Stimulated activated CD4-positive, alpha-beta T cell treated with anti-CD3 and anti-CD28 coated beads, Interleukin-12 subunit alpha, Interleukin-12 subunit beta, amount 100 ng/mL, for 48 hours (primary cell): ENCODE measurements at regions not wholly inside any gene's neighbourhood (a gene's known extent, or its start where the extent isn't known, plus 50 kb on each side); places are given as distances from the start of the nearest gene placed in this dataset.
"Not testable (repeated sequence)": the region's sequence is repeated elsewhere in the genome, so short reads cannot be mapped to it uniquely, and the experiment has no call there.

Source experiments
- DNase-seq, 3 donors: peaks; one replicate each; pipeline ENCODE4 v3.0.0-alpha.2; 2020; ENCODE audit warnings: low read depth in 2 of 3, low spot score in 1 of 3

DNA sequence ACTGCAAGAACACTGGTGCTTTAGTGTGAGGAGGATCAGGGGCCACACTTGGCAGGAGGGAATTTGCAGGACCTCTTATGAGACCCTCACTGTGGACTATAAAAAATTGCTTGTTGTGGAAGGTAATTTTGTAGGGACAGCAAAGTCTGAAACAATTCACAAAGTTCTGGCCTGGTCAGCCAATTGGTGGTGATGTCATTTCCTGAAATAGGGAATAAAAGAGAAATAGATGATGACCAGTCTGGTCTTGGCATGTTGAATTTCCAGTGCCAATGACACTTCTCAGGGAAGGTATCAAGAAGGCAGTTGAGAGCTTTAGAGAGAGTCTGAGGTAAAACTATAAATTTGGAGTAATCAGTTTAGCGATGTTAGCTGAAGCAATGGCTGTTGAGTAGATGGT, 129.3 kb upstream of the LMNTD1 start:
- DNase-seq = no peak

GRCh38 chr12:25684070-25684469, 131.0 kb upstream of the LMNTD1 start:
- no peak for DNase-seq

- DNase-seq = no peak
Observed at GRCh38 chr12:25686351-25686750, 133.3 kb upstream of the LMNTD1 start.

DNA sequence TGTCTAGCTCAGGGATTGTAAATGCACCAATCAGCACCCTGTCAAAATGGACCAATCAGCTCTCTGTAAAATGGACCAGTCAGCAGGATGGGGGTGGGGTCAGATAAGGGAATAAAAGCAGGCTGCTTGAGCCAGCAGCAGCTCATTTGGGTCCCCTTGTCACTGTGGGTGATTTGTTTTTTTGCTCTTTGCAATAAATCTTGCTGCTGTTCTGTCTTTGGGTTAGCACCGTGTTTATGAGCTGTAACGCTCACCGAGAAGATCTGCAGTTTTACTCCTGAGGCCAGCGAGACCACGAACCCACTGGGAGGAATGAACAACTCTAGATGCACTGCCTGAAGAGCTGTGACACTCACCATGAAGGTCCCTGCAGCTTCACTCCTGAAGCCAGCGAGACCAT, 134.1 kb upstream of the LMNTD1 start:
- no peak for DNase-seq

DNA sequence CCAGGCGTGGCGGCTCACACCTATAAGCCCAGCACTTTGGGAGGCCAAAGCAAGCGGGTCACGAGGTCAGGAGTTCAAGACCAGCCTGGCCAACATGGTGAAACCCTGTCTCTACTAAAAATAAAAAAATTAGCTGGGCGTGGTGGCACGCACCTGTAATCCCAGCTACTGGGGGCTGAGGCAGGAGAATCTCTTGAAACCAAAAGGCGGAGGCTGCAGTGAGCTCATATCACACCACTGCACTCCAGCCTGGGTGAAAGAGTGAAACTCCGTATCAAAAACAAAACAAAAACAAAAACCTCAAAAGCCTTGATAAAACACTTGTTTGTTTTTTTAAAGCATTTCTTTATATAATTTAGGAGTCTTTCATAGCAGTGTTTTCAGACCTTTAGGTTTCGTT, 135.8 kb upstream of the LMNTD1 start:
- not testable (repeated sequence) for DNase-seq

- DNase-seq = no peak
Observed at GRCh38 chr12:25689996-25690501, 137.0 kb upstream of the LMNTD1 start.

DNA sequence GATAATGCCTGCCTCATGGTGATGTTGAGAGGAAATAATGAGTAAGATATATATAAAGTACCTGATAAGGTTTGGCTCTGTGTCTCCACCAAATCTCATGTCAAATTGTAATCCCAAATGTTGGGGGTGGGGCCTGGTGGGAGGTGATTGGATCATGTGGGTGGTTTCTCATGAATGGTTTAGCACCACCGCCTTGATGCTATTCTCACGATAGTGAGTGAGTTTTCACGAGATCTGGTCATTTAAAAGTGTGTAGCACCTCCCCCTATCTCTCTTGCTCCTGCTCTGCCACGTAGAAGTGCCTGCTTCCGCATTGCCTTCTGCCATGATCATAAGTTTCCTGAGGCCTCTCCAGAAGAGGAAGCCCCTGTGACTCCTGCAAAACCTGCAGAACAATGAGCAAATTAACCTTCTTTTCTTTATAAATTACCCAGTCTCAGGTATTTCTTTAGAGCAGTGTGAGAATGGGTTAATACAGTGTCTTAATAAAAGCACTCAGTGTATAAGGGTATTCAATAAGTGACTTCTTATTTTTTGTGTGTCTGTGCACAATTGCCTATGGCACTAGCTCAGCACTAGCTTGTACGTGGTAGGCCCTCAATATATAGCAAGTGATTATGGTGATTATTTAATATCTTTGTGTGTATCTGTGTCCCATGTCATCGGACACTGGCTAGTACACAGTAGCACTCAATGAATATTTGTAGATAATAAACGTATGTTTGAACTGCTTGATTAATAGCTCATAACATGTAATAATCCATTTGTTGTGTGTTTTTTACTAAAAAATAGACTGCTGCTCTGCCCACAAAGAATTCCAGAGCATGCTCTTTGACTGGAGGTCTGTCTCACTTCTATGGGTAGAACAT, 138.1 kb upstream of the LMNTD1 start:
- no peak for DNase-seq

DNA sequence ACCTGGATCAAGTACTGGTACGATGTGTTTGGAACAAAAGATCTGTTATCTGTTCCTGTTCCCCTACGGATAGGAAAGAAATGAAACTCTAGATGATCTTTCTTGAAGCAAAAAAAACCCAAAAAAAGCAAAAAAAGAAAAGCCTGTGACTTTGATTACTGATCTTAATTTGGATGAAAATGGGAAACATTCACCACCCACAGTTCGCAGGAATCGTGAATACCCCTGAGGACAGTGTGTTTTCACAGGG, 138.7 kb upstream of the LMNTD1 start:
- DNase-seq = no peak

DNA sequence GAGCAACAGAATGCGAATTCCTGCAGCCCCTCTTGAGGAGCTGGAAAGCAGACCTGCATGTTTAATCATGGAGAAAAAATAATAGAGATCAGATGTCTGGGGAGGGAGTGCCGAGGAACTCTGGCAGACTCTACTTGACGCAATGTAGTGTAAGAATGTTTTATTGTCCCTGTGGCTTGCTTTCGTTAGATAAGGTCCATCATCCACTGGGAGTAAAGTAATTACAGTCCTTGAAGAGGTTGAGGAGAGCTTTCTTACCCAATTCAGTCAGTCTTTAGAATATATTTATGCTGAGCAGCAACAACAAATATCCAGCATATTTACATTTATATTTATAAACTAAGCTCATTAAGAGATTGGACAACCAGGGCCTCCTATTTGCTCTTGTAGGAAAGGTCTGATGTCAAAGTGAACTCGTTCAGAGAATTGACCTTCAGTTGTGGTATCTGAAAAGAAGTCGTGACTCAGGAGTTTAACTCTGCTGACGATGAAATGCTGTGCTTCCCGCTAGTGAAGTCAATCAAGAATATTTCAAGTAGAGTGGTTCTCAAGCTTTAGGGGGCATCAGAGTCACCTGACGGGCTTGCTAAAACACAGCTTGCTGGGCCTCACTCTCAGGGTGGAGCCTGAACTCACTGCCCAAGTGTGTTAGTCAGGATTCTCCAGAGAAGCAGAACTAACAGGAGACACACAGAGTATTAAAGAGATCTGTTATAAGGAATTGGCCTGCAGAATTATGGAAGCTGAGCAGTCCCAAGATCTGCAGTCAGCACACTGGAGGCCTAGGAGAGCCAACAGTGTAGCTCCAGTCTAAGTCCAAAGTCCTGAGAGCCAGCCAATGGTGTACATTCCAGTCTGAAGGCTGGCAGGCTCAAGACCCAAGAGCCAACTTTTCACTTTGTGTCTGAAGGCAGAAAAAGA, 139.3 kb upstream of the LMNTD1 start:
- no peak for DNase-seq

- no peak for DNase-seq
Observed at GRCh38 chr12:25694072-25694471, 141.0 kb upstream of the LMNTD1 start.

GRCh38 chr12:25695574-25695973, 142.5 kb upstream of the LMNTD1 start:
- DNase-seq = no peak

- no peak for DNase-seq
Observed at GRCh38 chr12:25698772-25699171, 145.7 kb upstream of the LMNTD1 start.

GRCh38 chr12:25699454-25699853, 146.4 kb upstream of the LMNTD1 start:
- no peak for DNase-seq

DNA sequence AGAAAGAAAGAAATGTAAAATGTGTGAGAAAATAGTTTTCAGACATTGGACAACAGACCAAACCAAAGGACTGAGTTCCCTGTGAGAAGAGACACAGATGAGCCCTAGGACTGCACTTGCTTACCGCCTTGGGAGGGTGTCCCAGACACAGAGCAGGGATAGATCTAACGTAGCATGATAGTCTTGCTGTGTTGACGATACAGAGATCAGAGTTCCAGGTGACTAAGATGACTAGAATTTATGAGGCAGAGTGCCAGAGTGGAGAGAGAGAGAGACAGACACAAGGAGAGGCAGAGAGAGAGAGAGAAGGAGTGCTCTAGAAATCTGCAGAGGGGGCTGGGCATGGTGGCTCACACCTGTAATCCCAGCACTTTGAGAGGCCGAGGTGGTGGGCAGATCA, 148.2 kb upstream of the LMNTD1 start:
- no peak for DNase-seq

DNA sequence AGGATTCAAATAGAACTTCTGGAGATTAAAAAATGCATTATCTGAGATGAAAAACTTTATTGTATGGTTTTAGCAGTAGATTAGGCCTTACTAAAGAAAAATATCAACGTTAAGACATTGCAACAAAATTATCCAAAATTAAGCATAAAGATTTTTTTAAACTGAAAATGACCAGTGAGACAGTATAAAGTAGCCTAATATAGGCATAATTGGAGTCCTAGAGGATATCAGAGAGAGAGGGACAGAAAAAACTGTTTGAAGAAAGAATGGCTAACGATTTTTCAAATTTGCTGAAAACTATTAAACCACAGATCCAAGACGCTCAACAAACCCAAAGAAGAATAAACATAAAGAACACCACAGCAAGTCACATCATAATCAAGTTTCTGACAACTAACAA, 149.5 kb upstream of the LMNTD1 start:
- DNase-seq = no peak

- no peak for DNase-seq
Observed at GRCh38 chr12:25705261-25705660, 152.2 kb upstream of the LMNTD1 start.

DNA sequence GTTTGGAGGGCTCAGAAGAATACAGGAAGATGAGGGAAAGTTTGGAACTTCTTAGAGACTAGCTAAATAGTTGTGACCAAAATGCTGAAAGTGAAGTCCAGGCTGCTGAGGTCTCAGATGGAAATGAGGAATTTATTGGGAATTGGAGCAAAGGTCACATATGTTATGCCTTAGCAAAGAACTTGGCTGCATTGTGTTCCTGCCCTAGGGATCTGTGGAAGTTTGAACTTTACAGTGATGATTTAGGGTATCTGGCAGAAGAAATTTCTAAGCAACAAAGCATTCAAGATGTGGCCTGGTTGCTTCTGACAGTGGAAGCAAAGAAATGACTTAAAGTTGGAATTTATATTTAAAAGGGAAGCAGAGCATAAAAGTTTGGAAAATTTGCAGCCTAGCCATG, 153.6 kb upstream of the LMNTD1 start:
- DNase-seq = not testable (repeated sequence)

DNA sequence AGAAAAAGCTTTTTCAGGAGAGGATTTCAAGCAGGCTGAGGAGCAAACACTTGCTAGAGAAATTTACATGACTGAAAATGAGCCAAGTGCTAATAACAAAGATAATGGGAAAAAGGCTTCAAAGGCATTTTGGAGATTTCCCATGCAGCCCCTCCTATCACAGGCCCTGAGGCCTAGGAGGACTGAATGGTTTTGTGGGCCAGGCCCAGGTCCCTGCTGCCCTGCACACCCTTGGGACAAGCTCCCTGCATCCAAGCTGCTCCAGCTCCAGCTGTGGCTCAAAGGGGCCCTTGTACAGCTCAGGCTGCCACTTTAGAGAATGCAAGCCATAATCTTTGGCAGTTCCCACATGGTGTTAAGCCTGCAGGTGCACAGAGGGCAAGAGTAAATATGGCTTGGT, 154.0 kb upstream of the LMNTD1 start:
- no peak for DNase-seq

GRCh38 chr12:25708661-25709060, 155.6 kb upstream of the LMNTD1 start:
- no peak for DNase-seq

GRCh38 chr12:25710128-25710527, 157.0 kb upstream of the LMNTD1 start:
- DNase-seq = no peak

DNA sequence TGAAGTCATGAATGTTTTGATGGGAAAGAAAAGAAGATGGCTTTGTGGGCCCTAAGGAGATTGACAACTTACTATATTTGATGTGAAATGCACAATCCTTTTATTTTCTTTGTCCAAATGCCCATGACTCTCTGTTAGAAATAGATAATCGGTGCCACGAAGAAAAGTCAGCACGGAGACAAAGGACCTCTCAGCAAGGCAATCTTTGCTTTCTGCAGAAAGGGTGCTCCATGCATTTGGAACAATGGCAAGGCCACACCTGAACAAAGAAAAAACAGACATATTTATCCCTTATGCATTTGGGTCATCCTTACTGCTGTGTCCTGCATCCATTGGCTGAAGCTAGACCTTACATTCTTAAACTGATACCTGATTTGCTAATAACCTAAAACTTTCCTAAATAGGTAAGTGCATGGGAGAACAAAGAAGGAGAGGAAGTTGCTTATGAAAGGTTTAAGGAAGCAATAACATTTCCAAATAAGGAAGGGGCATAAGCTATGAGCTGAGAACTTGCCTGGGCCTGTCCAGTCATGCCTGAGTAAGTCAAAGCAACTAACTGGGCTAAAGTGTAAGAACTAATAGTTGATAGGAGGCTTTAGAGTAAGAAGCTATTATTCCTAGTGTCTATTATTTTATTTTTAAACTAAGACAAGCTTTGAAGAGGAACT, 158.0 kb upstream of the LMNTD1 start:
- DNase-seq = not testable (repeated sequence)

DNA sequence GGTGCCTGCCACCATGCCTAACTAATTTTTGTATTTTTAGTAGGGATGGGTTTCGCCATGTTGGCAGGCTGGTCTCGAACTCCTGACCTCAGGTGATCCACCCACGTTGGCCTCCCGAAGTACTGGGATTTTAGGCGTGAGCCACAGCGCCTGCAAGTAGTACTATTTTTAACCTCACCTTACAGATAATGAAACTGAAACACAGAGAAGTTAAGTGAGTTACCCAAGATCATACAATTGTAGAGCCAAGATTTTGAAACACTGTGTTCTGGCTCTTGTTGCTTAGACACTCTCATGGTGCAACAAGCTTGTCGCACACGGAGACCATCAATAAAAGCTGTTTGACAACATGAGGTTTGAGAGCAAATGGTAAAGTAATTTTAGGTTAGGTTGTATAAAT, 159.1 kb upstream of the LMNTD1 start:
- DNase-seq = no peak
